SU-DHL-6 (cell line): ENCODE measurements at regions not wholly inside any gene's neighbourhood (a gene's known extent, or its start where the extent isn't known, plus 50 kb on each side); places are given as distances from the start of the nearest gene placed in this dataset.

Source experiments
- H2AFZ ChIP-seq: fragments of 200-600 bp; sonication (generic); 2 replicates; pipeline ENCODE4 v1.6.1; 2014; ENCODE audit warnings: low read depth, mild to moderate bottlenecking, moderate library complexity, mixed read lengths, antibody characterized with exemption, low read length; ENCODE audit not compliant: severe bottlenecking
- H3F3A ChIP-seq: fragments of 200-600 bp; shearing (Covaris generic); 2 replicates; pipeline ENCODE4 v1.6.0; 2016; ENCODE audit warnings: antibody characterized with exemption, mild to moderate bottlenecking; ENCODE audit not compliant: insufficient read depth
- H3K27ac ChIP-seq: fragments of 200-600 bp; sonication (generic); 2 replicates; pipeline ENCODE4 v1.5.1; 2016; ENCODE audit warnings: low read depth, mild to moderate bottlenecking, low read length, moderate library complexity, mixed read lengths
- H3K27me3 ChIP-seq: fragments of 200-600 bp; sonication (generic), shearing (Covaris generic); 2 replicates; pipeline ENCODE4 v1.6.0; 2014; ENCODE audit warnings: mild to moderate bottlenecking, low read length
- H3K36me3 ChIP-seq: fragments of 200-600 bp; sonication (generic); 2 replicates; pipeline ENCODE4 v1.6.1; 2014; ENCODE audit warnings: mild to moderate bottlenecking, low read length, mixed read lengths
- H3K4me2 ChIP-seq: fragments of 300-600, 200-600 bp; shearing (Covaris generic), sonication (generic); 2 replicates; pipeline ENCODE4 v1.6.0; 2014; ENCODE audit warnings: low read length, low read depth, mild to moderate bottlenecking; ENCODE audit not compliant: poor library complexity, severe bottlenecking
- H3K4me3 ChIP-seq: fragments of 200-600 bp; sonication (generic); 2 replicates; pipeline ENCODE4 v1.5.1; 2014; ENCODE audit warnings: antibody characterized with exemption, low read length, mild to moderate bottlenecking, mixed read lengths; ENCODE audit not compliant: insufficient read depth, poor library complexity, severe bottlenecking
- H3K79me2 ChIP-seq: fragments of 200-600 bp; sonication (generic); 2 replicates; pipeline ENCODE4 v1.6.1; 2014; ENCODE audit warnings: mild to moderate bottlenecking, low read length, moderate library complexity; ENCODE audit not compliant: insufficient read depth
- H3K9ac ChIP-seq: fragments of 200-600 bp; sonication (generic); 2 replicates; pipeline ENCODE4 v1.7.0; 2014; ENCODE audit warnings: mild to moderate bottlenecking, low read length
- H3K9me2 ChIP-seq: fragments of 200-600 bp; sonication (generic); replicated peaks from 2 replicates; pipeline ENCODE4 v1.6.1; 2014; ENCODE audit warnings: low read length; ENCODE audit not compliant: insufficient read depth
- H3K9me3 ChIP-seq: fragments of 200-600 bp; sonication (generic); 2 replicates; pipeline ENCODE4 v1.6.1; 2014; ENCODE audit warnings: low read length, mixed read lengths; ENCODE audit not compliant: insufficient read depth
- H4K20me1 ChIP-seq: fragments of 200-600 bp; sonication (generic); 2 replicates; pipeline ENCODE4 v1.6.1; 2014; ENCODE audit warnings: low read depth, mild to moderate bottlenecking, antibody characterized with exemption, low read length, moderate library complexity, mixed read lengths
- CTCF ChIP-seq: fragments of 200-600 bp; sonication (generic); IDR thresholded peaks from one replicate; pipeline ENCODE4 v1.5.1; 2017; ENCODE audit warnings: antibody characterized with exemption, mild to moderate bottlenecking, low read length, moderate library complexity; ENCODE audit not compliant: insufficient read depth, poor library complexity, severe bottlenecking
- EZH2phosphoT487 ChIP-seq: fragments of 200-600 bp; sonication (generic), shearing (Covaris generic); conservative IDR thresholded peaks from 2 replicates; pipeline ENCODE4 v1.6.1; 2018; ENCODE audit warnings: mild to moderate bottlenecking, antibody characterized with exemption, low read length, moderate library complexity, mixed read lengths

GRCh38 chr7:132672200-132672990 lies 96.1 kb upstream of the PLXNA4 start:
- Histone ChIP-seq H3K4me2 (no peak overlapping the region), H3F3A (no peaks in the 10 kb centered on the region), H3K79me2 (no peaks in the 10 kb centered on the region), H2AFZ (no peak overlapping the region), H3K9ac (no peak overlapping the region), H3K36me3 (no peaks in the 10 kb centered on the region), H3K4me3 (no peak overlapping the region), H4K20me1 (no peaks in the 10 kb centered on the region), H3K9me3 (no peaks in the 10 kb centered on the region), H3K27ac (no peak overlapping the region), H3K9me2 (no peaks in the 10 kb centered on the region), H3K27me3 (no peaks in the 10 kb centered on the region)
- TF ChIP-seq EZH2phosphoT487, result no peak
- no peak for TF ChIP-seq CTCF

GRCh38 chr7:132666774-132667172 lies 90.5 kb upstream of the PLXNA4 start:
- Histone ChIP-seq H3K9me2 (no peaks in the 10 kb centered on the region), H3K27ac (no peak overlapping the region), H4K20me1 (no peaks in the 10 kb centered on the region), H3K36me3 (no peaks in the 10 kb centered on the region), H3K9ac (no peak overlapping the region), H3K27me3 (no peaks in the 10 kb centered on the region), H2AFZ (no peak overlapping the region), H3F3A (no peaks in the 10 kb centered on the region), H3K79me2 (no peaks in the 10 kb centered on the region), H3K9me3 (no peaks in the 10 kb centered on the region), H3K4me3 (no peak overlapping the region), H3K4me2 (no peak overlapping the region)
- TF ChIP-seq EZH2phosphoT487 (no peak), CTCF (no peak)

GRCh38 chr7:132666071-132666773 lies 90.0 kb upstream of the PLXNA4 start:
- no peaks in the 10 kb centered on the region for H4K20me1 ChIP-seq
- no peaks in the 10 kb centered on the region for H3F3A ChIP-seq
- H3K4me2 ChIP-seq, result no peak overlapping the region
- no peak overlapping the region for H2AFZ ChIP-seq
- H3K79me2 ChIP-seq, result no peaks in the 10 kb centered on the region
- H3K4me3 ChIP-seq, result no peak overlapping the region
- H3K27me3 ChIP-seq, result no peaks in the 10 kb centered on the region
- H3K9me3 ChIP-seq, result no peaks in the 10 kb centered on the region
- no peak overlapping the region for H3K27ac ChIP-seq
- TF ChIP-seq EZH2phosphoT487 (no peak), CTCF (no peak)
- no peak overlapping the region for H3K9ac ChIP-seq
- H3K9me2 ChIP-seq, result no peaks in the 10 kb centered on the region
- no peaks in the 10 kb centered on the region for H3K36me3 ChIP-seq
